GM12891 (cell line): ENCODE measurements at regions not wholly inside any gene's neighbourhood (a gene's known extent, or its start where the extent isn't known, plus 50 kb on each side); places are given as distances from the start of the nearest gene placed in this dataset.

Source experiments
- DNase-seq: peaks from one replicate; pipeline ENCODE4 v3.0.0; 2011; ENCODE audit warnings: low spot score; ENCODE audit not compliant: insufficient read length
- FAIRE-seq: peaks from 2 replicates; lab custom pipeline; 2011; peaks lifted over from hg19 to GRCh38; lab: Jason Lieb, UNC
- PAX5 ChIP-seq: IDR thresholded peaks from 2 replicates; pipeline ENCODE4 v1.6.1; 2011; ENCODE audit warnings: low read length, moderate library complexity, mild to moderate bottlenecking; ENCODE audit not compliant: insufficient read depth, severe bottlenecking
- POLR2A ChIP-seq: IDR thresholded peaks from 2 replicates; pipeline ENCODE4 v1.6.1; 2011; ENCODE audit warnings: low read depth, low read length, control low read depth
- POLR2AphosphoS5 ChIP-seq: IDR thresholded peaks from 2 replicates; pipeline ENCODE4 v1.6.1; 2011; ENCODE audit warnings: low read depth, low read length, control low read depth
- POU2F2 ChIP-seq: IDR thresholded peaks from 2 replicates; pipeline ENCODE4 v1.6.1; 2011; ENCODE audit warnings: low read depth, mild to moderate bottlenecking, control low read depth, low read length, moderate library complexity
- SPI1 ChIP-seq: IDR thresholded peaks from 2 replicates; pipeline ENCODE4 v1.6.1; 2011; ENCODE audit warnings: low read depth, low read length, control low read depth
- TAF1 ChIP-seq: IDR thresholded peaks from 2 replicates; pipeline ENCODE4 v1.6.1; 2011; ENCODE audit warnings: low read depth, low read length, control low read depth

GRCh38 chr20:37581246-37581645 lies 53.6 kb upstream of the BLCAP start:
- DNase-seq (no peak), FAIRE-seq (no peak)
- TF ChIP-seq POLR2AphosphoS5 (no peak), TAF1 (no peak), POU2F2 (no peak), SPI1 (no peak), POLR2A (no peak), PAX5 (no peak)

GRCh38 chr20:37580069-37580468 lies 52.4 kb upstream of the BLCAP start:
- TF ChIP-seq SPI1 (no peak), POU2F2 (no peak), PAX5 (no peak), POLR2A (no peak), TAF1 (no peak), POLR2AphosphoS5 (no peak)
- DNase-seq (no peak), FAIRE-seq (no peak)

GRCh38 chr20:37579106-37579505 lies 51.4 kb upstream of the BLCAP start:
- TF ChIP-seq TAF1 (no peak), POLR2A (no peak), SPI1 (no peak), PAX5 (no peak)
- no peak for DNase-seq
- FAIRE-seq = no peak

- no peak for DNase-seq
- TF ChIP-seq PAX5 = no peak
- no peak for TF ChIP-seq POLR2AphosphoS5
- TF ChIP-seq TAF1 = no peak
- TF ChIP-seq POLR2A = no peak
- no peak for TF ChIP-seq SPI1
- TF ChIP-seq POU2F2 = no peak
- no peak for FAIRE-seq
Observed at GRCh38 chr20:37577981-37578380, 50.3 kb upstream of the BLCAP start.
